ENCODE measurements at regions not wholly inside any gene's neighbourhood (a gene's known extent, or its start where the extent isn't known, plus 50 kb on each side); places are given as distances from the start of the nearest gene placed in this dataset.

- H3K9me3 ChIP-seq, result no peaks in the 10 kb centered on the region
- no peaks in the 10 kb centered on the region for H3K36me3 ChIP-seq
- no peak for DNase-seq
- no peak overlapping the region for H3K27ac ChIP-seq
- TF ChIP-seq CTCF (IDR thresholded peaks at IDR 0.05), result no peak
- intact Hi-C loops (cut with DNase I; ENCODE audit: low total_unique reads), result no loop called here
- H3K4me1 ChIP-seq, result peaks cover 0 to 11% (median 7%) of the 10 kb centered on the region in 4 donors
- H3K4me3 ChIP-seq, result no peak overlapping the region
- H3K27me3 ChIP-seq, result no peaks in the 10 kb centered on the region
Measured at GRCh38 chr4:105088110-105088879, 58.4 kb upstream of the TET2 start.

- Histone ChIP-seq H3K4me1 (peaks cover 0 to 11% (median 7%) of the 10 kb centered on the region in 4 donors), H3K36me3 (no peaks in the 10 kb centered on the region), H3K4me3 (no peak overlapping the region), H3K27ac (no peak overlapping the region), H3K27me3 (no peaks in the 10 kb centered on the region), H3K9me3 (no peaks in the 10 kb centered on the region)
- no peak for TF ChIP-seq CTCF (IDR thresholded peaks at IDR 0.05)
- intact Hi-C loops (cut with DNase I; ENCODE audit: low total_unique reads), result no loop called here
- DNase-seq, result no peak
Measured at GRCh38 chr4:105092356-105092755, 54.3 kb upstream of the TET2 start.

GRCh38 chr4:105092768-105093167, 53.9 kb upstream of the TET2 start:
- Histone ChIP-seq H3K4me3 (no peak overlapping the region), H3K27me3 (no peaks in the 10 kb centered on the region), H3K27ac (no peak overlapping the region), H3K36me3 (no peaks in the 10 kb centered on the region), H3K9me3 (no peaks in the 10 kb centered on the region), H3K4me1 (peaks cover 0 to 10% (median 7%) of the 10 kb centered on the region in 4 donors)
- intact Hi-C loops (cut with DNase I; ENCODE audit: low total_unique reads), result no loop called here
- DNase-seq, result no peak
- no peak for TF ChIP-seq CTCF (IDR thresholded peaks at IDR 0.05)

GRCh38 chr4:105093975-105094374, 52.7 kb upstream of the TET2 start:
- no peak for DNase-seq
- H3K27me3 ChIP-seq, result no peaks in the 10 kb centered on the region
- no peak for TF ChIP-seq CTCF (IDR thresholded peaks at IDR 0.05)
- intact Hi-C loops (cut with DNase I; ENCODE audit: low total_unique reads), result no loop called here
- peaks cover 0 to 5% (median 2%) of the 10 kb centered on the region in 4 donors for H3K4me1 ChIP-seq
- H3K4me3 ChIP-seq, result no peak overlapping the region
- no peaks in the 10 kb centered on the region for H3K36me3 ChIP-seq
- no peaks in the 10 kb centered on the region for H3K9me3 ChIP-seq
- no peak overlapping the region for H3K27ac ChIP-seq

Data from tibial artery (tissue), 4 donors.